Smooth muscle cell (in vitro differentiated cells): ENCODE measurements at regions not wholly inside any gene's neighbourhood (a gene's known extent, or its start where the extent isn't known, plus 50 kb on each side); places are given as distances from the start of the nearest gene placed in this dataset.

Source experiments
- DNase-seq: peaks from one replicate; lab custom pipeline; 2025; ENCODE audit not compliant: unreplicated experiment; lab: John Stamatoyannopoulos, UW
- H2AFZ ChIP-seq: fragments of 200-600 bp; sonication (generic); 2 replicates; pipeline ENCODE4 v1.6.0; 2016; ENCODE audit warnings: antibody characterized with exemption, low read depth, mild to moderate bottlenecking
- H3F3A ChIP-seq: fragments of 200-600 bp; sonication (generic); 2 replicates; pipeline ENCODE4 v1.6.0; 2017; ENCODE audit warnings: antibody characterized with exemption, low read depth
- H3K27ac ChIP-seq: fragments of 200-600 bp; sonication (generic); 2 replicates; pipeline ENCODE4 v1.5.1; 2016; ENCODE audit warnings: low read depth, mild to moderate bottlenecking
- H3K27me3 ChIP-seq: fragments of 200-600 bp; sonication (generic); 2 replicates; pipeline ENCODE4 v1.6.1; 2016; ENCODE audit warnings: low read depth, mild to moderate bottlenecking
- H3K36me3 ChIP-seq: fragments of 200-600 bp; sonication (generic); 2 replicates; pipeline ENCODE4 v1.5.1; 2016; ENCODE audit warnings: low read depth
- H3K4me1 ChIP-seq: fragments of 200-600 bp; sonication (generic); 2 replicates; pipeline ENCODE4 v1.5.1; 2016; ENCODE audit warnings: low read depth
- H3K4me2 ChIP-seq: fragments of 200-600 bp; sonication (generic); 2 replicates; pipeline ENCODE4 v1.6.0; 2016; ENCODE audit warnings: mild to moderate bottlenecking
- H3K4me3 ChIP-seq: fragments of 200-600 bp; sonication (generic); 2 replicates; pipeline ENCODE4 v1.5.1; 2016; ENCODE audit warnings: mild to moderate bottlenecking
- H3K79me2 ChIP-seq: fragments of 200-600 bp; sonication (generic); 2 replicates; pipeline ENCODE4 v1.6.0; 2016; ENCODE audit warnings: low read depth, mild to moderate bottlenecking
- H3K9ac ChIP-seq: fragments of 200-600 bp; sonication (generic); 2 replicates; pipeline ENCODE4 v1.6.0; 2016; ENCODE audit warnings: low read depth
- H3K9me3 ChIP-seq: fragments of 200-600 bp; sonication (generic); replicated peaks from 2 replicates; pipeline ENCODE4 v1.5.1; 2016; ENCODE audit warnings: low read depth
- H4K20me1 ChIP-seq: fragments of 200-600 bp; sonication (generic); 2 replicates; pipeline ENCODE4 v1.6.0; 2016; ENCODE audit warnings: low read depth
- CTCF ChIP-seq: fragments of 200-600 bp; sonication (generic); IDR thresholded peaks from 2 replicates; pipeline ENCODE4 v1.5.1; 2017; ENCODE audit warnings: borderline replicate concordance, mild to moderate bottlenecking, antibody characterized with exemption; ENCODE audit not compliant: insufficient read depth, poor library complexity, severe bottlenecking
- WGBS: methylation state at CpG from one replicate; pipeline ENCODE4 v1.1.7; 2016; ENCODE audit warnings: low lambda C conversion rate; 5-methylcytosine and 5-hydroxymethylcytosine counted together

- Histone ChIP-seq H3K9ac (no peak overlapping the region), H3K4me1 (no peaks in the 10 kb centered on the region), H3K79me2 (no peaks in the 10 kb centered on the region), H3F3A (no peaks in the 10 kb centered on the region), H3K27ac (no peak overlapping the region), H3K4me2 (no peak overlapping the region), H2AFZ (no peak overlapping the region), H3K9me3 (no peaks in the 10 kb centered on the region), H3K27me3 (no peaks in the 10 kb centered on the region), H3K4me3 (no peak overlapping the region), H3K36me3 (no peaks in the 10 kb centered on the region), H4K20me1 (no peaks in the 10 kb centered on the region)
- TF ChIP-seq CTCF: no peak
- DNase-seq: no peak
- WGBS: 95% methylated on average over 1 of the region's 1 CpG
Observed at GRCh38 chr5:104295991-104296390, 733.4 kb upstream of the NUDT12 start.

GRCh38 chr5:104283136-104283535 is 720.5 kb upstream of the NUDT12 start:
- no peak for DNase-seq
- Histone ChIP-seq H3K27ac (no peak overlapping the region), H4K20me1 (no peaks in the 10 kb centered on the region), H3F3A (no peaks in the 10 kb centered on the region), H3K79me2 (no peaks in the 10 kb centered on the region), H3K36me3 (no peaks in the 10 kb centered on the region), H3K4me1 (no peaks in the 10 kb centered on the region), H3K4me2 (no peak overlapping the region), H2AFZ (peak overlapping the region; percentile 10), H3K4me3 (no peak overlapping the region), H3K9me3 (no peaks in the 10 kb centered on the region), H3K9ac (no peak overlapping the region), H3K27me3 (no peaks in the 10 kb centered on the region)
- no peak for TF ChIP-seq CTCF
- WGBS: 76% methylated on average over 1 of the region's 1 CpG

GRCh38 chr5:104273725-104274124 is 711.1 kb upstream of the NUDT12 start:
- no peak overlapping the region for H3K4me3 ChIP-seq
- DNase-seq: no peak
- no peaks in the 10 kb centered on the region for H3K36me3 ChIP-seq
- H3K9ac ChIP-seq: no peak overlapping the region
- no peak overlapping the region for H3K27ac ChIP-seq
- H2AFZ ChIP-seq: no peak overlapping the region
- 81% methylated on average over 2 of the region's 2 CpGs for WGBS
- H3K79me2 ChIP-seq: no peaks in the 10 kb centered on the region
- H3K4me2 ChIP-seq: no peak overlapping the region
- H3K27me3 ChIP-seq: no peaks in the 10 kb centered on the region
- no peaks in the 10 kb centered on the region for H3K9me3 ChIP-seq
- no peaks in the 10 kb centered on the region for H4K20me1 ChIP-seq
- no peaks in the 10 kb centered on the region for H3F3A ChIP-seq
- TF ChIP-seq CTCF: no peak
- H3K4me1 ChIP-seq: no peaks in the 10 kb centered on the region

GRCh38 chr5:104267320-104268015 is 704.9 kb upstream of the NUDT12 start:
- H3K27me3 ChIP-seq: no peaks in the 10 kb centered on the region
- peak overlapping the region; percentile 49 for H2AFZ ChIP-seq
- H3F3A ChIP-seq: no peaks in the 10 kb centered on the region
- WGBS: 57% methylated on average over 3 of the region's 3 CpGs
- no peaks in the 10 kb centered on the region for H4K20me1 ChIP-seq
- no peak for TF ChIP-seq CTCF
- no peak overlapping the region for H3K4me2 ChIP-seq
- no peak overlapping the region for H3K4me3 ChIP-seq
- H3K9me3 ChIP-seq: no peaks in the 10 kb centered on the region
- no peak for DNase-seq
- H3K79me2 ChIP-seq: no peaks in the 10 kb centered on the region
- no peak overlapping the region for H3K27ac ChIP-seq
- no peaks in the 10 kb centered on the region for H3K36me3 ChIP-seq
- peaks cover 16% of the 10 kb centered on the region for H3K4me1 ChIP-seq
- H3K9ac ChIP-seq: no peak overlapping the region
